Posterior vena cava (tissue), 2 donors: ENCODE measurements at regions not wholly inside any gene's neighbourhood (a gene's known extent, or its start where the extent isn't known, plus 50 kb on each side); places are given as distances from the start of the nearest gene placed in this dataset.

Source experiments
- DNase-seq: peaks from one replicate; pipeline ENCODE4 v3.0.0-alpha.2; 2020; ENCODE audit warnings: low spot score
- intact Hi-C, 2 donors: fragments of 100-400 bp; cut with DNase I; formaldehyde crosslinking; loops; one replicate each; pipeline versions ENCODE4 v1.14.1 to v1.14.2; 2022 to 2023
- donor health status: DM: yes; HTN: yes; CAD: no.
- donor health status: DM: yes; HTN: yes; CAD: no.

DNA sequence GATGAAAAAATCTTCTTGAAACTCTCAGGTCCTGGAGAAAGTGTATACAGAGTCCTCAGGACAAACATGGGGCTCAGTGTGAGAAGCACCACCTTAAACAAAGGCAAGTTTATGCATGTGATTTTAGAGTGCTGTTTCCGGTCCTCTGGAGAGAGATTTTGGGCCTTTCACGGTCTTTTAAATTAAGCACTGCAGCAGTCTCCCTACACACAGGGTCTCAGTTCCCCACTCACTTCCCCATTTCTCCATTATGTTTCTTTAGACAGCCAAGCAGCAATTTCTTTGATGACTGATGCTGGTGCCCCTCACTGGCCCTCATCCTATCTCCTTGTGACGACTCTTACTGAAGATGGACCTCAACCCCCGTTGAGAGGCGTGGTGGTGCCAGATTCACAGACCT is 220.2 kb upstream of the CLINT1 start:
- intact Hi-C loops, result no loop called here
- DNase-seq, result no peak

DNA sequence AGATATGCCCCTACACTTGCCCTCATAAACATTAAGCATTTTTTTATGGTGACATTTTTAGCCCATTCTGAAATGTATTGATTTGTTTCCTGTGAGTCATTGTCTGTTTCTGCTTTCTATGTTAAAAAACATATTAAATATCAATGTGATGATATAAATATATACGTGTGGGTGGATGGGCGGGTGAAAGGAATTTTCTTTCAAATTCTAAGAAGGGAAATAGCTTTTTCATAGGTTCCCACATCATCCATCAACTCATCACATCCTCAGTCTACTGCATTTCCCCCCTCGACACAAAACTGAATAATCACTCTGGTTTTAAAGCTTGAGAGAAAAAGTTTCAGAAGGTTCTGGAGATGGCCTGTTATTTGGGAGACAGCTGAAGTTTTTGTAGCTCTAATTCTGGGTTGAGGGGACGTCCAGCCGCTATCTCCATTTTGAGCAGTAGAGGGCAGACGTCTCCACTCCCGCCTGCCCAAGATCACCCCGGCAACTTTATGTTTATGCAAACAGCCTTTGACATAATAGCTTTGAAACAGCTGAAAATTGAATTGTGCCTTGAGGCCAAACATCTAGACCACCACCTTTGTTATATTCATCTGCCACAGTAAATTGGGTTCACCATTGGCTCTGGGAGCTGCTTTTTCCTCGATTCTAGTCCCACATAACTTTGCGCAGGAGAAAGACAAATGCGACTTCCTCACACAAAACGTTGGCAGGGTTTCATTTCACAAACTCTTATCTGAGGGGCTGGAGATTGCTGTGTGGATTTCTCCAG is 216.2 kb upstream of the CLINT1 start:
- intact Hi-C loops, result no loop called here

DNA sequence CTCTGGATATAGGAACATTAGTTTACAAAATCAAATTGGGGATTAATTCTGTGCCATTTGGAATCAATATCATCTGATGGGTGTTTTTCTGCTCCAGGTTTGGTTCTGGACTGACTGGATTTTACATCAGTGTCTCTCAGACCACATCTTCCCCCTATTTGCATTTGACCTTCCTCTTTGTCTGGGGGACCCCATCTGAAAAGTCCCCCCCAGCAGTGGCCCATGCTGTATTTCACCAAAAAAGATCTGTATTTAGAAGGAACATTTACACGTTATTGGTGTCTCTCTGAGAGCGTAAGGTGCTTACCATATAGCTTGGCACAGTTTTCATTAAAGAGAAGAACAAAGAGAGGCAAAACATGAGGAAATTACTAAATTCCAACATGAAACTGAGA is 215.6 kb upstream of the CLINT1 start:
- no peak for DNase-seq
- intact Hi-C loops, result no loop called here

More for the DNA sequence above, 216.2 kb upstream of the CLINT1 start:
- peak; percentile 84 for DNase-seq

DNA sequence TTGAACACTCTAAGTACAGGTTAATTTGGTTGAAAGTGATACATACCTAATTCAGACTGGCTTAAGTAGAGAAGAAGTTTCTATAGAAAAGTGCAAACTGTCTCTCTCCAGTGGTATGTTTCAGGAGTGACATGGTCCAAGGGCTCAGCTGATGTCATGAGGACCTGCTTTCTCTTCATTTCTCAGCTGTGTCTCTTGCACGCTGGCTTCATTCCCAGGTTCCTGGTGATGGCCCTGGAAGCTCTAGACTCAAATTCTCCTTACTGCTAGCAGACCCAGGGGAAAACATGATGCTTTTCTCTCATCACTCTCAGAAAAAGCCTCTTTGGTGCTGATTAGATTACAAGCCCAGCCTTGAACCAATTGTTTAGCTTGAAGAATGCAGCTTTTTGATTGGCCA is 211.9 kb upstream of the CLINT1 start:
- intact Hi-C loops, result no loop called here
- DNase-seq, result no peak

DNA sequence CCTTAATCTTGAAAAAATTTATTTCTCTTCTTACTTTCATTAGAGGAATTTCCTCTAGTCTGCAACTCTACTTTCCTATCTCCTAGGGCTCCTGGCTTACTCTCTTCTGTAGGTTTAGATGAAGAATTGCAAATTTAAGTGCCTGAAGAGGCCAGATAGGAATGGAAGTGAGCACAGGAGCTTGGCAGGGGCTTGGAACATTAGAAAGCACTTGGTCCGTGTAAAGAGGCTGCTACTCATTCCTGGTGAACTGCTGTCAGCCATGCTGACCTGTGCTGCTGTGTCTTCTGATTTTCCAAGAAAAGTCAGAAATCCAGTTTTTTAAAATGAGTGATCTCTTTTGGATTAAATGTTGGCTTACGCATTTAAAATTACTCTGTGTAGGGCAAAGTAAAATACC is 210.9 kb upstream of the CLINT1 start:
- no peak for DNase-seq
- intact Hi-C loops, result no loop called here

DNA sequence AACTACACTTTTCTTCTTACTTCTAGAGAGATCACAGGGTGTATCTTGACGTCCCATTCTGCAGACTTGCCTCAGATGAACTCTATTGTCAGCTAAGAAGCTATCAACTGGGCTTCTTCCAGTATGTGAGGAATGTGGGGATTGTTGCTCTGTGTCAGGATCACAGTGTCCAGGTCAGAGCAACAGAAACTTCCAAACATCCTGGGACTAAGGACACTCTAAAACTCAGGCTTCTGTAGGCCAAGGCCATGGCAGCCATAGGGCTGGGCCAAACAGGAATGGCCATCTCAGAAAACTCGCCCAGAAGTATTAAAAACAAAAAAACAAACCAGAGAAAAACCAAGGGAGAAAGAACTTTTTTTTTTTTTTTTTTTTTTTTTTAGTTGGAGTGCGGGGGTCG is 210.0 kb upstream of the CLINT1 start:
- intact Hi-C loops, result no loop called here
- no peak for DNase-seq

DNA sequence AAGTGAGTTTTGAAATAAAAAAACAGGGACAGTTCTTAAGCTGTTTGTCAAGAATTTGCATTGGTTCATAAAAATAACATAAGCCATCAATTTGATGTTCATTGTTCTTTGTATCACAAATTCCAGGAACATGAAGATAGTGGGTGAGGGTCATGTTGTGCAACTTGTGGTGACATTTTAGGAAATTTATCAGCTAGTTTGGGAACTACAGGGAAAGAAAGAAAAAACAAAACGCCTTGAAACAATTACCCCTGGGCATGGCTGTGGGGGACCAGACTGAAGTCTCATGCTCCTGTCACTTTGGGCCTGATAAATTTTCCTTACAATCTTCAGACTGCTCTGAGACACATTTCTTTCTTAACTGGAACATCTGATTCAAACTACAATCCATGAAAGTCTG is 207.1 kb upstream of the CLINT1 start:
- intact Hi-C loops, result no loop called here
- DNase-seq, result no peak

DNA sequence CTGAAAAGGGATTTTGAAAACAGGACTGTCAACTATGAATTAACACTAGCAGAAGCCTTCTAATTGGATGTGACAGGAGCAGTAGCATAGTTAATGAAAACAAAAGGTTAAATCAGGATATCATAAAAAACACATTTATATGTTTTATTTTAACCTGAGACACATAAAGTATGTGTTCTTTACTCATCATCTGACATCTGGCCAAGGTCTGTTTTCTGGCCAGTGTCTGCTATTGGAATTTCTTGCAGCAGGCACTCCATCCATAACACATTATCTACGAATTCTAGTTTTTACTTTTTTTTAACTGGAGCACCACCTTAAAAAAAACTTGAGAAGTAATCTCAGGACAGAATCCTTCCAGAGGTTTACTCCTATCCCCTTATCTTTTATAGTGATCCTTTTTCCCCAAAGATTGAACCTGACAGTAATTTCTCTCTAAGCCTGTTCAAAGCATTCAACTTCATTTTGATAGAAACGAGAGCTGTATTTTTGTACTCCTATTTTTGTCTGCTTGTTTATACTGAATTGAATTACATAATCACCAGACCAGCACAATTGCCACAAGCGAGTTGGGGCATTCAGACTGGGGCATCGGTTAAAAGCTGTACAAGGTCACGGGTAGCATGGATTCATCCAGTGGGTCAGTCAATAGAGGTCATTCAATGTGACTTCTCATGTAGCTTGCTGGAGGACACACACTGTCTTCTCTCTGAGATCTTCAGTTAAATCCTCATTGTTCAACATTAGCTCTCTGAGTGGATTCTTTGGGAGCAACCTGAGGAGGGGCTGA is 205.6 kb upstream of the CLINT1 start:
- no peak for DNase-seq
- intact Hi-C loops, result no loop called here

DNA sequence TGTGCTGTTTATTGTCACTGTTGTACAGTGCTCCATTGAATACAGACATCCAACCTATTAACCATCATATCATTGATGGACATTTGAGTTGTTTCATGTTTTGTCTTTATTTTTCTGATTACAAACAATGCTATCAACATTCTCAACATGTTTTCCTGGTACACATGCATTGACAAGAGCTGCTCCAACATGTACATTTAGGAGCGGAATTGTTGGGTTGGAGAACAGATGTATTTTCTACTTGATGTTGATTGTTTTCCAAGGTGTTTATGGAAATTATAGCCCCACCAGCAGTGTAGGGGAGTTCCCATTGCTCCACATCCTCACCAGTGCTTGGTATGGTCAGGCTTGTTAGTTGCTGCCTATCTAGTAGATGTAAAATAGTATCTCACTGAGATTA is 204.1 kb upstream of the CLINT1 start:
- intact Hi-C loops, result no loop called here
- no peak for DNase-seq

DNA sequence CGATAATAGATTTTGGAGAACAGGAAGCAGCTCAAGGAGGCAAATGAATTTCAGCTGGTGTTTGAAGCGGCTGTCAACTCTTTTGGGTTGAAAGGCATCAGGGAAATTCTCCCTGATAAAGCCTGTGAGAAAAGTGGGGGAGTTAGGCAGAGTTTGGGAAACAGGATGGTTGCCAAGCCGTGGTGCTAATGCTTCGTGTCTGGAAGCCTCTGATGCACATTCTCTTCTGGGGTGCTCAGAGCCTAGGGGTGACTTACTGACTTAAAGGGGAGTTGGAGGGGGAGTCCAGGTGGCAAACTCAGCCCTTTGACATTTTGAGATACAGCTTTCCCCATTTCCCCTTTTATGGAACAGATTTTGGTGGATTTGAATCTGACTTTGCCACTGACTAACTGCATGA is 202.5 kb upstream of the CLINT1 start:
- intact Hi-C loops, result no loop called here
- no peak for DNase-seq

DNA sequence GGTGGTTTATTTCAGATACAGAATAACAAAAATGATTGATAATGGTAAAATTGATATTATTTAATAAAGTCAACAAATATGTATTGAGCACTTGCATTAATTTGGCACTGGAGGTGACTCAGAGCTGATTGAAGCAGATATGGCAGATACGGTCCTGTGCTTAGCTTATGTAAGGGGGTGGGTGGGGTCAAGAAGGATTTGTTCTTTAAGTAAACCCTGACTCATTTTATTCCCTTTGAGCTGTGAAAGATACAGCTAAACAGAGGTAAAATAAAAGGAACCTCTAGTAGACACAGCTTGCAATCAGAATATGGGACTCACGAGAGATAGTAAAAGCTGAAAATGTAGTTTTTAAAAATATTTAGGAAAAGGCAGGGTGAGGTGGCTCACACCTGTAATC is 201.3 kb upstream of the CLINT1 start:
- DNase-seq, result no peak
- intact Hi-C loops, result no loop called here

DNA sequence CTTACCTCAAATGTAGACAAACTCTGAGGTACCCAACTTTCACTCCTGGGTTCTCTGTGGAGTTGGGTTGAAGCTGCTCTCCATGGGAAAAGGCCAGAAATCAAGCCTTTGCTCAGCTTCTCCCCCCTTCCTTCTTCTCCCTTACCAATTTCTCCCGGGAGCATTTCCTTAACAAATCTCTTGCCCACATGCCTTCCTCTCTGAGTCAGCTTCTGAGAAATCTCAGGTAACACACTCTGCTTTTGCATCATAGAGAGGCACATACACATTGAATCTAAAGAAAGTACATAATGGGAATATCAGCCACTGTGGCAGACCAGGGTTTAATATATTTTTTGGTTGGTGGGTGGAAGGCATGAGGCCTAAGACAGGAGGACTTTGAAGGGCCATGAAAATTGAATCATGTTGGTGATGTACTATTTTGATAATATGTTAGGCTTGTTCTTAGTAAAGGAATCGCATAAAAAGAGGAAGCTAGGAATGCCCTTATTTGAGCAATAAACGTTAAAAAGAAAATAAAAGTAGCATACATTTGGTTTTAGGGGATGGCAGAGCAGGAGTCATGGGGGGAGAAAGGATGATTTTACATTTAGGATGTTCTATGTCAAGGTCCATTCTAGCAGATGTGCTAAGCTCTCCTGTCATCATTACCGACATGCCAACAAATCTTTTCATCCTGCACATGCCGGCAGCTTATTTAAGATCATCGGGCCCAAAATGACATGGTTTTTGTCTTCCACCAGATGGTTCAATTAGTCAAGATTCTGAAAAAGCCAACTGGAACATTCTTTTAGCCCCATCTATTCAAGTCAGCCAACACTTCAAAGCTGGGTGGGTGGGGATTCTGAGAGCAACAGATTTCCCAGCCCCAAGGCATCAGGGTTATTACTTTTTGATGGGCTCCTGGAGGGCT is 199.5 kb upstream of the CLINT1 start:
- no peak for DNase-seq
- intact Hi-C loops, result no loop called here

DNA sequence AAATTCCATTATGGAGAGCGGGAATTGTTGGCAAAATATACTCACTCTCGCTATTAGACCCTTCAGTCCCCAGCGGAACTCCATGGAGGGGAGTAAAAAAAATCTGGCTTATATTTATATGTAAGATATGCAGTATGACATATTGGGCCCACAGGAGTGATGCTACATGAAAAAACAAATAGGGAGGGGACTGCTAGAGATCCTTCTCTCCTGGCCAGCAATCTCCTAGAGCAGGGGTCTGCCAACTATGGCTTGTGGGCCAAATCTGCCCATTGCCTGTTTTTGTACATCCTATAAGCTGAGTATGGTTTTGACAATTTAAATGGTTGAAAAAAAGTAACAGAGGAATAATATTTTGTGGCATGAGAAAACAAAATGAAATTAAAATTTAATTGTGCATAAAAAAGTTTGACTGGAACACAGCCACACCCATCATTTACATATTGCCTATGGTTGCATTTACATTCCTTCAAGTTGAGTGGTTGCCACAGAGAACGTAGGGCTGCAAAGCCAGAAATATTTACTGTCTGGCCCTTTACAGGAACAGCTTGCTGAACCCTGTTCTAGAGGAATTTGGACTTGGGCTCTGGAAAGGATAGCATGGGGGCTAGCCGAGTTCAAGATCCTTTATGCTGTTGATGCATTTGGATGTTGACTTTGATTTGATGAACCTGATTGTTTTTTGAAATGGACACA is 197.3 kb upstream of the CLINT1 start:
- intact Hi-C loops, result no loop called here
- no peak for DNase-seq

DNA sequence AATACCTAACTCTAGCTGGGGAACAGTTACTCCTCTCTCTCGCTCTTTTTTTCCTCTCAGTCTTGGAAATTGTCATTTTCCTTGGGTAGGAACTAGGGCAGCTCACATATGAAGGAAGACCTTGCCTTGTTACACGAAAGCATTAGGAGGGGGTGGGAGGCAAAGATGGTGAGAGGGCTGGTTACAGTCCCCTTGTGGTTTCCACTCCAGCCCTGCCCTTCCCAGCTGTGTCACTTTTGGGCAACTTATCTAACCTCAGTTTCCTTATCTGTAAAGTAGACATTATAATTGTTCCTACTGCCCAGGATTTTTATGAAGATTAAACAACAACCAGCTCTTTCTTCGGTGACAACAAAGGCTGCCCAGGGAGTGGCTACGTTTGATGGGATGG is 196.2 kb upstream of the CLINT1 start:
- intact Hi-C loops, result no loop called here
- no peak for DNase-seq

DNA sequence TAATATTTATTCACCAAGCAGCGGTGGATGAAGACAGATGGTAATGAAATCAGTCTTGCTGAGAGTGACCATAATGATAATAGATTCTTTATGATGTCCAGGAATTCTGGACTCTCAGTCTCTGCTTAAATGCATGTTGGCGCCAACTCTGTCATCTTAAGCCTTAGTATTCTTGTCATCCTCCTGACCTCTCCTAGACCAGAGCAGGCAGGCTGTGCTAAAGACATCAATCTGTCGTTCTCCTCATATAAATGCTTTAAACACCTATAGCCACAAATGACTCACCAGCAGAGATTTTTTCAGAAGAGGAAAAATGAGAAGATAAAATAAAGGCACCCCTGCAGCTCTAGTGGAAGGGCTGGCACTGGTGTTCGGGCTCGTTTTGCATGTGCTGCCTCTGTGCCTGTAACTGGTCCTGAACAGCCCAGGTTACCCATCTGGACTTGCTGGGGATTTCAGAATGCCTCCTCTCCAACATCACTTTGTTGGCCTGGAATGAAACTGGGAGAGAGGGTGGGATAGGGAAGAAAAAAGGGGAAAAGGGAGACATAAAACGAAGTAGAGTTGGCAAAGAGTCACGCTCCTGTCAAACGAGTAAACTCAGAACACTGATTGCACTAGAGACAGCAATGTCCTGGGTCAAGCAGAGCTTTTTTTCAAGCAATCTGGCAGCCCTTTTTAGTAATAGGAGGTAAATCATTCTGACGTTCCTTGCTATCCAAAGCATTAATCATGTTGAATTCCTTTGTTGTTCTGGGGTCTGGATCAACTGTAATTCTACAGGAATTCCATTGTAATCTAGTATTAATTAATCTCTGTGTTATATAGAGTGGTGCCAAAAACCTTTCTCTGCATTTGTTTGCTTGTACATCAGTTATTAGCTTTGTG is 195.5 kb upstream of the CLINT1 start:
- intact Hi-C loops, result no loop called here
- no peak for DNase-seq

DNA sequence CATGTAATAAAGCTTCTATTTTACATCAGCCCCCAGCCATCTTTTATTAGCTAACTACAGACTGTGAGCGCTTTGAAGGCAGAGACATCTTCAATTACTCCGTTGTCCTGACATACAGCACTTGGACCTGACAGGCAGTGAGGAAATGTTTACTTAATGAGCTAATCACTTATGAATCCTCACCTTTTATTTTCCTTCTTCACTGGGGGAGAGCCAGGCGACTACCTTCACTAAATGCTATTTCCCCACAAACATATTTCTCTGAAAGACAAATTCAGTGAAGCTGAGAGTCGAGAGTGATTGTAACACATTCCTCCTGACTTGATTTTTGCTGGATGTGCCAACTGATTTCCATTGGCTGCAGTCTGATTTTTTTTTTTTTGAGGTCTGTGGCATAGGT is 192.1 kb upstream of the CLINT1 start:
- DNase-seq, result no peak
- intact Hi-C loops, result no loop called here

DNA sequence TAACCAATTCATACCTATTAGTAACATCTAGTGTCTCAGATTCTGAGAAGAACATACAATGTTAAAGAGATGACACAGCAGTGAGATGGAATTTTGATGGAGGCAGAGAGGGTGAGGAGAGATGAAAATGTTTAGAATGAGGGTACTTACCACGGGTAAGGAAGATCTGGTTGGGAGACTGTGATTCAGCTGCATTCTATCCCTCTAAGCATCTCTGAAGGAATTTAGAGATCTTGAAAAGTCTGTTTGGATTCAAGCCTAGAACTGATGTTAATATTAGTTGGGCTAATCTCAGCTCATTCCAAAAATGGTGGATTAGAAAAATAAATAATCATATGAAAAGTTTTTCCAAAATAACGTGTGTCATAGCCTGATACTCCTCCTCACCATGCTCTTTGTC is 191.5 kb upstream of the CLINT1 start:
- intact Hi-C loops, result no loop called here
- no peak for DNase-seq

DNA sequence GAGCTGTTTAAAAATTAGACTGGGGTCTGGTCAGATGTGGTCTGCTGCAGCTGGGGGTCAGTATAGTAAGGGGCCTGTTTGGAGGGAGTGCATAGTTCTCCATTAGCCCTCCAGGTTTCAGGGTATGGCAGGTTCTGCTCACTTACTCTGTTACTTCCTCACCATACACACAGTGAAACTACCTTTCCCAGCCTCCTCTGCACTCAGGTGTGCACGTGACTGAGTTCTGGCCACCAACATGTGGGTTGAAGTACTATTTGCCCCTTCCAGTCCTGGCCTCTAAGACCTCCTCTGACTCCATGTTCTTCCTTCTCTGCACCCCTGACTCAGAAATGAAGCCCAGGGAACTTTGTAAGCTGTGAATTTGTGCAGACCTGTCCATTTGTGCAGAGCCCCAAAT is 190.5 kb upstream of the CLINT1 start:
- intact Hi-C loops, result no loop called here
- no peak for DNase-seq

DNA sequence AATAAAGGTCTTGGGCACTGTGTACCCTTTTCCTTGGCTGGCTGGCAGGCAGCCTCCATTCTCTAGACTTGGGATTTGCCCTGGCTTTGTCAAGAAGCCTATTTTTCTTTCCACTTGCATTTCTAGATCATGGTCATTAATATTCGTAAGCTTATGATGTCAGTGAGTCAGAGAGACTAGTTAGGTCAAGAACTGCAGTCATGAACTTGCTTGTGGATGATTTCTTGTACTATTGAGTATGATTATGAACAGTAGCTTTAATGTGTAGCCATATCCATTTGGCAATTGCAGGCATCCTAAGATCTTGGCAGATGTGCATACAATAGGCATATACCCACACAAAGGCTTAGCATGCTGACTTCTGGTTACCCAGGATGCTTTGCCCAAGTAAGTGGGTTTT is 186.8 kb upstream of the CLINT1 start:
- intact Hi-C loops, result no loop called here
- no peak for DNase-seq
